ENCODE measurements at regions not wholly inside any gene's neighbourhood (a gene's known extent, or its start where the extent isn't known, plus 50 kb on each side); places are given as distances from the start of the nearest gene placed in this dataset.

GRCh38 chr4:22949161-22949855 is 256.6 kb downstream of the GBA3 start:
- H3K27ac Mint-ChIP-seq, result no peak overlapping the region
- H2BK15ac ChIP-seq (ENCODE audit: low read depth, low read length), result no peak overlapping the region
- H4K20me1 ChIP-seq (ENCODE audit: control insufficient read depth, insufficient read depth, insufficient read length), result no peaks in the 10 kb centered on the region
- no peak overlapping the region for H4K8ac ChIP-seq (replicated peaks; ENCODE audit: insufficient read length, low read depth, low read length)
- no peak overlapping the region for H2BK5ac ChIP-seq (ENCODE audit: insufficient read length, low read length)
- H3T11ph ChIP-seq (ENCODE audit: low read length), result no peak overlapping the region
- DNase-seq, result no peak
- no peak overlapping the region for H4K91ac ChIP-seq (ENCODE audit: insufficient read length, low read depth, low read length)
- H2BK12ac ChIP-seq (ENCODE audit: insufficient read length, low read depth, low read length), result no peak overlapping the region
- no peak overlapping the region for H2BK120ac ChIP-seq (ENCODE audit: low read depth, low read length, poor library complexity, severe bottlenecking)
- H3K4ac ChIP-seq (ENCODE audit: low read depth, low read length), result no peak overlapping the region
- H4K5ac ChIP-seq (ENCODE audit: insufficient read length, low read depth, low read length), result no peak overlapping the region
- no peak overlapping the region for H2AK5ac ChIP-seq (ENCODE audit: insufficient read length, low read length)
- no peaks in the 10 kb centered on the region for H3K36me3 Mint-ChIP-seq (ENCODE audit: insufficient read depth in 1 of 3, low read depth in 3 of 3)
- no peaks in the 10 kb centered on the region; the same call in 1 of the 2 replicates for H3K27me3 ChIP-seq (ENCODE audit: insufficient read depth, low read length)
- no peaks in the 10 kb centered on the region for H3K79me1 ChIP-seq (ENCODE audit: insufficient read depth, low read depth, low read length, poor library complexity, severe bottlenecking)
- TF ChIP-seq CTCF (conservative IDR thresholded peaks at IDR 0.05), result no peak
- H3K23ac ChIP-seq (ENCODE audit: insufficient read length, low read depth, low read length), result no peak overlapping the region
- H3K9me3 ChIP-seq (ENCODE audit: control insufficient read depth, low read depth, low read length), result no peaks in the 10 kb centered on the region
- H3K9me3 Mint-ChIP-seq, result no peaks in the 10 kb centered on the region; a peak in 1 of 5 replicates
- H2AFZ ChIP-seq (ENCODE audit: low read length), result no peak overlapping the region
- H2BK20ac ChIP-seq (ENCODE audit: low read depth, low read length, poor library complexity, severe bottlenecking), result no peak overlapping the region
- no peak overlapping the region for H3K4me3 Mint-ChIP-seq
- no peaks in the 10 kb centered on the region for H3K23me2 ChIP-seq (ENCODE audit: insufficient read length, low read depth, low read length, poor library complexity, severe bottlenecking)
- H3K79me2 ChIP-seq (ENCODE audit: insufficient read depth, low read length), result no peaks in the 10 kb centered on the region
- H3K4me2 ChIP-seq (ENCODE audit: insufficient read depth, insufficient read length, low read length), result no peak overlapping the region
- no CpG with 5 or more reads among the region's 6 CpGs for WGBS (ENCODE audit: extremely low coverage, insufficient read length, low lambda C conversion rate)
- no peak overlapping the region for H3K27ac ChIP-seq (ENCODE audit: insufficient read length, low read depth, low read length)
- H3K4me1 Mint-ChIP-seq, result 0 out of 4 replicates have a peak, but pooled peaks cover 0 to under 1% of the 10 kb centered on the region in 2 experiments
- H3K4me1 ChIP-seq (ENCODE audit: insufficient read depth, low read length), result no peaks in the 10 kb centered on the region
- H3K9ac ChIP-seq (ENCODE audit: extremely low read depth, insufficient read length, low read length), result no peak overlapping the region
- peaks cover 18% of the 10 kb centered on the region for H3K27me3 Mint-ChIP-seq (ENCODE audit: low read depth)
- H3K56ac ChIP-seq (ENCODE audit: insufficient read length, low read depth, low read length), result no peak overlapping the region
- H3K14ac ChIP-seq (ENCODE audit: insufficient read depth, low read length), result no peak overlapping the region
- H3K18ac ChIP-seq (ENCODE audit: insufficient read length, low read depth, low read length), result no peak overlapping the region
